Tibial nerve (tissue), 3 donors: ENCODE measurements at regions not wholly inside any gene's neighbourhood (a gene's known extent, or its start where the extent isn't known, plus 50 kb on each side); places are given as distances from the start of the nearest gene placed in this dataset.

Source experiments
- CTCF ChIP-seq, 5 experiments: fragments of 200-600 bp in 3 of 5; fragments of 450-650 bp in 2 of 5; sonication (generic) in 3 of 5; IDR thresholded peaks; one replicate each; pipeline ENCODE4 v1.5.1; 2016 to 2019; ENCODE audit warnings: antibody characterized with exemption in 5 of 5, mild to moderate bottlenecking in 3 of 5, moderate library complexity in 2 of 5
- POLR2A ChIP-seq, 2 donors: fragments of 450-650 bp; IDR thresholded peaks; one replicate each; pipeline ENCODE4 v1.6.1; 2017; ENCODE audit warnings: antibody characterized with exemption in 2 of 2, mild to moderate bottlenecking in 2 of 2, moderate library complexity in 2 of 2

DNA sequence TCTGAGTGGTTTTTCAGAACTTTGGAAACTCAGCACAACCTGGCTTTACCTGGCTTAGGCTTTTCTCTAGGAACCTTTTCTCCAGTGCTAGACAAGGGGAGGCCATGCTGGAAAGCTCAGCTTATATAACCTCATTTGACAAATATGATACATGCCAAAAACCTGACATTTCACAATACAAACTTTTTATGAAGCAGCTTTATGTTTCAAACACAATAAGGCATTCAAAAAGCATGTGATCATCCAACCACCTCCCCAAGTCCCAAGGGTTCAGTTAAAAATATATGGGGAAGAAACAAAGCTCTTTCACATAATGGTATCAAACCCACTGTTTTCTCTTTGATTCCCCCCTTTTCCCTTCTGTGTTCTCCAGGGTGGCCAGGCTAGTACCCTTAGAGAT is 63.7 kb downstream of the ZC3H11B start:
- TF ChIP-seq POLR2A (IDR thresholded peaks at IDR 0.05), result no peak
- no peak for TF ChIP-seq CTCF (IDR thresholded peaks at IDR 0.05)
